Caco-2 (cell line): ENCODE measurements at regions not wholly inside any gene's neighbourhood (a gene's known extent, or its start where the extent isn't known, plus 50 kb on each side); places are given as distances from the start of the nearest gene placed in this dataset.

Source experiments
- BruUV-seq: library from RNA; stranded (reverse); fragments of 400-500 nt; replicated peaks from 2 replicates; lab custom pipeline; 2021; lab: Mats Ljungman, UMichigan
- CTCF ChIA-PET: fragments of 300-600 bp; sonication (Branson Sonifier 250); formaldehyde crosslinking; loops from one replicate; lab custom pipeline; 2022; ENCODE audit warnings: antibody characterized with exemption; lab: Charles Lee
- POLR2A ChIA-PET: fragments of 300-600 bp; sonication (Branson Sonifier 250); formaldehyde crosslinking; loops from one replicate; lab custom pipeline; 2022; ENCODE audit warnings: antibody characterized with exemption; lab: Charles Lee
- DNase-seq, 2 experiments: peaks; one replicate each; pipeline versions ENCODE4 v3.0.0 to v3.0.0-alpha.2; 2020 to 2022
- H3K27me3 ChIP-seq: replicated peaks from 2 replicates; pipeline ENCODE4 v1.6.0; 2011; ENCODE audit warnings: low read length; ENCODE audit not compliant: control insufficient read depth, insufficient read depth
- H3K36me3 ChIP-seq: 2 replicates; pipeline ENCODE4 v1.5.1; 2011; ENCODE audit warnings: low read length; ENCODE audit not compliant: control insufficient read depth, insufficient read depth
- H3K4me1 ChIP-seq: fragments of 250-450 bp; sonication (Bioruptor Pico); 2 replicates; pipeline ENCODE4 v1.5.1; 2020; ENCODE audit warnings: mild to moderate bottlenecking
- H3K4me3 ChIP-seq: 2 replicates; pipeline ENCODE4 v1.5.1; 2011; ENCODE audit warnings: low read depth, mild to moderate bottlenecking, control low read depth, low read length
- H3K9me3 ChIP-seq: fragments of 250-450 bp; sonication (Bioruptor Pico); 2 replicates; pipeline ENCODE4 v1.5.1; 2020; ENCODE audit warnings: mild to moderate bottlenecking, moderate library complexity
- H3K27ac Mint-ChIP-seq: one replicate; pipeline ENCODE4 v1.8.0; 2022; ENCODE audit warnings: mixed read lengths; ENCODE audit not compliant: unreplicated experiment
- H3K27me3 Mint-ChIP-seq: one replicate; pipeline ENCODE4 v1.8.0; 2022; ENCODE audit warnings: mixed read lengths; ENCODE audit not compliant: insufficient read depth, unreplicated experiment
- H3K36me3 Mint-ChIP-seq: one replicate; pipeline ENCODE4 v1.8.0; 2022; ENCODE audit warnings: mild to moderate bottlenecking, mixed read lengths; ENCODE audit not compliant: insufficient read depth, unreplicated experiment
- H3K4me1 Mint-ChIP-seq: one replicate; pipeline ENCODE4 v1.8.0; 2022; ENCODE audit warnings: low read depth, mixed read lengths; ENCODE audit not compliant: unreplicated experiment
- H3K4me3 Mint-ChIP-seq: one replicate; pipeline ENCODE4 v1.8.0; 2022; ENCODE audit warnings: mild to moderate bottlenecking, moderate library complexity, mixed read lengths; ENCODE audit not compliant: unreplicated experiment
- H3K9me3 Mint-ChIP-seq: one replicate; pipeline ENCODE4 v1.8.0; 2022; ENCODE audit warnings: mixed read lengths; ENCODE audit not compliant: unreplicated experiment
- intact Hi-C: fragments of 100-400 bp; cut with micrococcal nuclease; formaldehyde crosslinking; loops from one replicate; pipeline ENCODE4 v1.10.0; 2022; ENCODE audit not compliant: unreplicated experiment
- TF ChIP-seq, protein P1 (sequence below), 2 experiments: fragments of 200-600 bp in 1 of 2; IDR thresholded peaks; 1 replicate in 1 of 2; 2 replicates in 1 of 2; pipeline versions ENCODE4 v1.5.1 to v1.8.0; 2011 to 2022; ENCODE audit warnings: antibody characterized with exemption in 1 of 2, control low read depth in 1 of 2, inconsistent platforms in 1 of 2, low read depth in 1 of 2, low read length in 1 of 2, mild to moderate bottlenecking in 1 of 2, moderate library complexity in 1 of 2; ENCODE audit not compliant: insufficient read depth in 1 of 2, severe bottlenecking in 1 of 2, unreplicated experiment in 1 of 2

DNA sequence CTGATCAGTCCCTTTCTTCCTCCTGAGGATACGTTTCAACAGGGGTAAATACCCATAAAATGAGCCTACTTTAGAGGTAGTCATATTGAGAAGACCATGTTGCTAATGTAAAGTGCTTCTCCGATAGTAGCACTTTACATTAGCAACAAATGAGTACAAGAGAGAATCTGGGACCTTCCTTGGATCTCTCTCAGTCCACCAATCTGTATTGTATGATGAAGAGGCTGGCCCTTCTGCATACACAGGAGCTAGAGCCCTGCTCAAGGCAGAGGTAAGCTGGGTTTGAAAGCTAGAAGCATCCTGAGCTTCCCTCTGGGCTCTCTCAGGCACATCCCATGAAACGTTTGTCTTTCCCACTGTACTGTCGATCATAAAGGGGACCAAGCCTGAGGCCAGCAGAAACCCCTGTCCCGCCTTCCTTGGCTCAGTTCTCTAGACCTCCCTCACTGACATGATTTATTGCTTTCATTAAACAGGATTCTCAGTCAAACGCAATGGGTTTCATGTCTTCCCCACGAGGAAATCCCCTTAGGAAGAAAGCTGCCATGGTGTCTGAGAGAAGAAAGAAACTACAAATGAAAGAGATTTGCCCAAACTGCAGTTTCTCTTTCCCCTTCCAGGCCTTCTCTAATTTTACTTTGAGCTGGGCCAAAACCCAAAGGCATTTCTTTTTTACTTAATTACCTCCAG, 62.8 kb upstream of the BCAR3 start:
- Mint-ChIP-seq H3K4me1 (no peaks in the 10 kb centered on the region), H3K27ac (no peak overlapping the region), H3K9me3 (peaks cover 25% of the 10 kb centered on the region), H3K36me3 (no peaks in the 10 kb centered on the region), H3K27me3 (no peaks in the 10 kb centered on the region), H3K4me3 (no peak overlapping the region)
- POLR2A ChIA-PET = no interaction called here
- TF ChIP-seq, protein P1, sequence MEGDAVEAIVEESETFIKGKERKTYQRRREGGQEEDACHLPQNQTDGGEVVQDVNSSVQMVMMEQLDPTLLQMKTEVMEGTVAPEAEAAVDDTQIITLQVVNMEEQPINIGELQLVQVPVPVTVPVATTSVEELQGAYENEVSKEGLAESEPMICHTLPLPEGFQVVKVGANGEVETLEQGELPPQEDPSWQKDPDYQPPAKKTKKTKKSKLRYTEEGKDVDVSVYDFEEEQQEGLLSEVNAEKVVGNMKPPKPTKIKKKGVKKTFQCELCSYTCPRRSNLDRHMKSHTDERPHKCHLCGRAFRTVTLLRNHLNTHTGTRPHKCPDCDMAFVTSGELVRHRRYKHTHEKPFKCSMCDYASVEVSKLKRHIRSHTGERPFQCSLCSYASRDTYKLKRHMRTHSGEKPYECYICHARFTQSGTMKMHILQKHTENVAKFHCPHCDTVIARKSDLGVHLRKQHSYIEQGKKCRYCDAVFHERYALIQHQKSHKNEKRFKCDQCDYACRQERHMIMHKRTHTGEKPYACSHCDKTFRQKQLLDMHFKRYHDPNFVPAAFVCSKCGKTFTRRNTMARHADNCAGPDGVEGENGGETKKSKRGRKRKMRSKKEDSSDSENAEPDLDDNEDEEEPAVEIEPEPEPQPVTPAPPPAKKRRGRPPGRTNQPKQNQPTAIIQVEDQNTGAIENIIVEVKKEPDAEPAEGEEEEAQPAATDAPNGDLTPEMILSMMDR (IDR thresholded peaks at IDR 0.05; ENCODE audit: insufficient read depth in 1 of 2, low read depth in 1 of 2, low read length in 1 of 2, severe bottlenecking in 1 of 2, unreplicated experiment in 1 of 2) = no peak
- Histone ChIP-seq H3K9me3 (no peaks in the 10 kb centered on the region), H3K4me1 (no peaks in the 10 kb centered on the region), H3K36me3 (no peaks in the 10 kb centered on the region), H3K4me3 (no peak overlapping the region), H3K27me3 (no peaks in the 10 kb centered on the region)
- CTCF ChIA-PET = no interaction called here
- intact Hi-C loops = no loop called here
- no TSS peak for BruUV-seq
- no peak for DNase-seq

DNA sequence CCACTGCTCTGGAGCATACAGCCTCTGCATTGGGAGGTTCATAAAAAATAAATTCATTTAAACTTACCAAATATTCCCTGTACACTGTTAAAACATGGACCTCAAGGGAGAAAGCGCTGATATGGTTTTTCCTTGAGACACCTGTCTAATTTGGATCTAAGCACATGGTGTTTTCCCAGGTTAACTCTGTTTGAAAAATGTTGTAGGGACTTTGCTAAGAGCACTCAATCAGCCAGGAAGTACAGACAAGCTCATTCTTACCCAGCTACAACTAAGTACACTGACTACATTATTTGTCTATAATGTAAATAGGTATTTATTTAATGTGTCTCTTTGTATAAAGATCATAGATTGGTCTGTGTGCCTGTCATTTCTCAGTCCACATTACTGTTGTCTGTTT, 61.8 kb upstream of the BCAR3 start:
- no peaks in the 10 kb centered on the region for H3K4me1 Mint-ChIP-seq
- H3K27ac Mint-ChIP-seq = no peak overlapping the region
- no peaks in the 10 kb centered on the region for H3K4me1 ChIP-seq
- H3K27me3 Mint-ChIP-seq = no peaks in the 10 kb centered on the region
- no peak overlapping the region for H3K4me3 Mint-ChIP-seq
- no peaks in the 10 kb centered on the region for H3K9me3 ChIP-seq
- DNase-seq = no peak
- H3K4me3 ChIP-seq = no peak overlapping the region
- BruUV-seq = no TSS peak
- CTCF ChIA-PET = no interaction called here
- POLR2A ChIA-PET = no interaction called here
- no peaks in the 10 kb centered on the region for H3K36me3 Mint-ChIP-seq
- no peaks in the 10 kb centered on the region for H3K36me3 ChIP-seq
- peaks cover 23% of the 10 kb centered on the region for H3K9me3 Mint-ChIP-seq
- no peaks in the 10 kb centered on the region for H3K27me3 ChIP-seq
- TF ChIP-seq, protein P1 (IDR thresholded peaks at IDR 0.05; ENCODE audit: insufficient read depth in 1 of 2, low read depth in 1 of 2, low read length in 1 of 2, severe bottlenecking in 1 of 2, unreplicated experiment in 1 of 2) = no peak
- intact Hi-C loops = no loop called here

DNA sequence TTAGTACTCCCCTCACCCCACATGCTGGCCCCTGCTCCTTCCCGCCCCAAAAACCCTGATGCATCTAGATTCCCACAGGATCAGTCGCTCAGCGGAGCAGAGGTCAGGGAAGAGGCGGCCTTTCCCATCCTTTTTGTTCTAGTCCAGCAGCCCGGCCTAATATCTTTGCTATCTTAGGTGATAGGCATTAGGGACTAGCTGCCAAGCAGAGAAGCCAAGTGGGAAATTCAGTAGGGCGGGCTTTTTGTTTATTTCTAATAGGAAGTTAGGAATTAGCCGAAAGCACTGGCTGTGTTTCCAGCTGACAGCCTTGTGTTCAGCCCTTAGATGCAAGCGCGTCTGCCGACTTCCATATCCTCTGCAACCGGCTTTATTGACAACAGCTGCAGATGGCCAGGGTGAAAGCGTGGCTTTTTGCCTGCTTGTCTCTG, 59.0 kb upstream of the BCAR3 start:
- Histone ChIP-seq H3K4me3 (no peak overlapping the region), H3K27me3 (no peaks in the 10 kb centered on the region), H3K36me3 (no peaks in the 10 kb centered on the region), H3K4me1 (no peaks in the 10 kb centered on the region), H3K9me3 (no peaks in the 10 kb centered on the region)
- Mint-ChIP-seq H3K4me3 (no peak overlapping the region), H3K27me3 (no peaks in the 10 kb centered on the region), H3K27ac (no peak overlapping the region), H3K4me1 (no peaks in the 10 kb centered on the region), H3K9me3 (no peaks in the 10 kb centered on the region), H3K36me3 (no peaks in the 10 kb centered on the region)
- no peak for DNase-seq
- POLR2A ChIA-PET = no interaction called here
- no TSS peak for BruUV-seq
- CTCF ChIA-PET = no interaction called here
- intact Hi-C loops = loop anchor here (1.0 kb wide), 1 partner anchor 28 kb away; no protein-coding TSS in a partner anchor
- TF ChIP-seq, protein P1 (IDR thresholded peaks at IDR 0.05; ENCODE audit: insufficient read depth in 1 of 2, low read depth in 1 of 2, low read length in 1 of 2, severe bottlenecking in 1 of 2, unreplicated experiment in 1 of 2) = no peak
